Activated T-cell treated with anti-CD3 and anti-CD28 coated beads for 1 hour (primary cell): ENCODE measurements at regions not wholly inside any gene's neighbourhood (a gene's known extent, or its start where the extent isn't known, plus 50 kb on each side); places are given as distances from the start of the nearest gene placed in this dataset.

Experiments used
- DNase-seq: peaks from one replicate; pipeline ENCODE4 v3.0.0-alpha.2; 2020; ENCODE audit warnings: low read depth

DNA sequence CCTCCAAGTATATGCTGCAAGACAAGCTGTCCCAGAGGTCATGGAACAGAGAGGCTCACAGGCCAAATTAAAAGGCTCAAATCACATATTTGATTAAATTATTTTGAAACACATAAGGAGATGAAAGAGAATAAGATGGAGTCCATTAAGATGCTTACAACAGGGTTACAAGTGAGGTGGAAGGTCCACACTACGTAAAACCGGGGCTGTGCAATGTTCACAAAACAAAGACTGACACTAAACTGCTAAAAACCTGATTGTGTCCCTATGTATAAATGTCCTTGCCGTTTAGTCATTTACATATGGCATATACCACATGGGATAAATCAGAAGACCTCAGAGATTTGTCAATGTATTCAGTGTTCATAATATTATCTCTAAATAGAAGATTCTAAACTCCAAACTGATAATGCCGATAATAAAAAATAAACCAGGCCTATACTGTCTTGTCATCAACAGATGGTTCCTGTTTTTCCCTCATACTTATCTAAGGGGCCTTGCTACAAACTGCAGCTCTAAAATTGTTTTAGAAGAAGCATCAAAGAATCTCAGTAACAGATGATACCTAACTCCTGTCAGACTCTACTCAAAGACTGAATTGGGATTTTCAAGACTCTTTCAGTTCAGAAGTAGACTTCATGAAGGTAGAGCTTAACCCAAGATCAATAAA lies 51.8 kb upstream of the RIPOR2 start:
- no peak for DNase-seq

- DNase-seq = no peak
These were observed 52.8 kb upstream of the RIPOR2 start for GRCh38 chr6:24988562-24988961.

GRCh38 chr6:24990236-24990845 lies 54.6 kb upstream of the RIPOR2 start:
- DNase-seq = no peak

- no peak for DNase-seq
These were observed 55.4 kb upstream of the RIPOR2 start for GRCh38 chr6:24990944-24991809.

GRCh38 chr6:24991810-24992467 lies 56.2 kb upstream of the RIPOR2 start:
- peak; percentile 58 for DNase-seq

GRCh38 chr6:24994812-24995211 lies 59.1 kb upstream of the RIPOR2 start:
- DNase-seq = no peak

DNA sequence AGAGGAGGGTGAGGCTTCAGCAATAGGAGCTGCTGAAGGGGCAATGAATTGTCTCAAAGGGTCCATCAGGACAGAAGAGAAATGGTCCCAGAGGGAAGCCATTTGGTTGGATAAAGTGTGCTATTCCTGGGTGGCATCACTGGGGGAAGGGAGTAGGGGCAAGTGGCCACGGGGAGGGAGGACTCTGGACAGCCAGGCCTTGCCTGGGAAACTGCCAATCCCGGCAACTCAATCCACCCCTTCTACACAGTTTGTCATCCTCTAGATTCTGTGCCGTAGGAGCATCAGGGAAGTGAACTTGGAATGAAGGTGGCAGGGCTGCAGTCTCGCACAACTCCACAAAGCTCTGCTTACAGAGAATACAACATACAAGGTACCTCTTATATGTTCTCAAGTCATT lies 59.5 kb upstream of the RIPOR2 start:
- DNase-seq = no peak

DNA sequence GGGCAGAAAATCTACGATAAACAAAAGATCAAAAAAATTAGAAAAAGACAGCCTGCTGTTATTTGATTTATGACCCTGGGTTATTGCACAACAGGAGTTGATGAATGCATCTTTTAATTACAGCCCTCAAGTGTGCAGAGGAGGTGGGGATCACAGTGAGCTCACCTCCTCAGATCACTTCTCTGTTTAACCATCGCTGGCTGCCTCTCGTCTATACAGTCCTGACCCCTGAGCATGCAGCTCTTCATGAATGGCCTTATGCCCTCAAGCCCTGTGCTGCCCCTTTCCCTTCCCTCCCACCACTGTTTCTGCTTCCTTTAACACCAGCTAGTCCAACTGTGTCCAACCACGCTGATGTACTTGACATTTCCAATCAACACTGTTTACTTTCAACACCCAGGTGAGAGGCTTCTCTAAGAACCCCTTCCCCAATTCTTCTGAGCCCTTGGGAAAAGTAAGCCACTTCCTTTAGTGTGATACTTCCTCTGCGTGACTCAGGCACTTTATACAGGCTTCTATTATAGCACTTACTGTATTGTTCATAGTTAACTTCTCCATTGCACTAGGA lies 60.6 kb upstream of the RIPOR2 start:
- DNase-seq = no peak

GRCh38 chr6:24997231-24997630 lies 61.5 kb upstream of the RIPOR2 start:
- DNase-seq = no peak

- no peak for DNase-seq
These were observed 62.1 kb upstream of the RIPOR2 start for GRCh38 chr6:24997905-24998304.

DNA sequence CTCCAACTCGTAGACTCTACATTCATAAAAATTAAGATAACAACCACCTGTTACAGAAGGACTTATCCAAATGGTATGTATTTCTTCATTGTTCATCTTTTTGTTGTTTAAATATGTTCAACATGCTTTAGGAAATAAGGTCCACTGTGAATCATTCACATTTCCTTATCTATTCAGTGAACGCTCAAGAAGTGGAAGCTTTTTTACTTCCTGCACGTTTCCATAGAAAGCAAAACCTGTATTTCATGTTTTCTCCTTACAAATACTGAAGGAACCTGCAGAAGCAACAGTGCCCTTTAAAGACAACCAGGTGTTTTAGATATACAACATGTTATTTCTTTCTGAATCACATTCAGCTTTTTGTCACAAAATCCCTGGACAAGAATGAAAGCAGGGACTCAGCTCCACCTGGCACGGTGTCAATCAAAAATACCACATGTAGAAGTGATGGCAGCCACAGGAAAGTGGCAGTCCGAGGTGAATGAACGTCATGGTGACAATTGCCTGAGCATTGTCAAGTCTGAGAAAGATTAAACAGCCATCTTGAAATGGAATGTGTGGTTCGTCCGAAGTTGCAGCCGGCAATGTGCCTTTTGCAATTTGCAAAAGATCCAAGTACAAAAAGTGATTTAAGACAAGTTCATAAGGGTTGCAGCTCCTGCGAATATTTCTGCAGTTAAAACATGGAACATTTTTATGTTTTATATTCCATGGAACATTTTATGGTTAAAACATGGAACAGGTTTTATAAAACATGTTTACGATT lies 66.7 kb upstream of the RIPOR2 start:
- no peak for DNase-seq

- DNase-seq = no peak
These were observed 68.6 kb upstream of the RIPOR2 start for GRCh38 chr6:25004357-25004756.

GRCh38 chr6:25005010-25005409 lies 69.2 kb upstream of the RIPOR2 start:
- DNase-seq = no peak

DNA sequence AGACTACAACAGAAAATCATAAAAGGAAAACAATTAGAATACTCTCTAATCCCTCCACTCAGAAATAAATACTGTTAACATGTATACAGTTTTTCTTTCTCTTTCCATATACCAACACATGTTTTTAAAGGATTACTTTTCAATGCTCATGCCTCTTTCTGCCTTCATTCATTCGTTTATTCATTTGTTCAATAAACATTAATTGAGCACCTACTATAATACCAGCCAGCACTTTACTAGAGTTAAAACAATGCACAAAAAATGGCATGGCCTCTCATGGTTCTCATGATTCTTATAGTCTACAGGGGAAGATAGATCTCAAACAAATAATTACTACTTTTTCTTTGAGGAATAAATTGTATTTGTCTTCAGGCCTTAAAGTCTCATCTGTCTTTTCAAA lies 70.3 kb upstream of the RIPOR2 start:
- DNase-seq = no peak

DNA sequence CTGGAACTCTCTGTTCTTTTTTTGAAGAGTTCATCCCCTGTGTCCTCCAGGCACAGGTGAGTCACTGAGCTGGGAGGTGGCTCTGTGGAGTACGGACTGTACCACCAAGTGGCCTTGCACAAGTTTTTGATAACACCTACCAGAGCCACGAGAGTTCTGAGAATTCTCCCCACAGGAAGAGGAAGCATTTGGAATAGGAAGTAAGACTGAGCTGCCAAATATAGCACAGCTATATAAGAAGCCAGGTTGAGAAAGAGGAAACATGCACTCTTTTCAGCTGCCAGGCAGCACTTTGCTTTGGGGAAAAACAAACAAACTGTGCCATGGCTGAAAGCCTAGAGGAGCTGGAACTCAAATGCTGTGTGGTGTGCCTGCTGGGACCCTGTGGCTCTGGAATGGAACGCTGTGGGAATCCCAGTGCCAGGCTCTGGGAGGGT lies 70.8 kb upstream of the RIPOR2 start:
- DNase-seq = no peak

DNA sequence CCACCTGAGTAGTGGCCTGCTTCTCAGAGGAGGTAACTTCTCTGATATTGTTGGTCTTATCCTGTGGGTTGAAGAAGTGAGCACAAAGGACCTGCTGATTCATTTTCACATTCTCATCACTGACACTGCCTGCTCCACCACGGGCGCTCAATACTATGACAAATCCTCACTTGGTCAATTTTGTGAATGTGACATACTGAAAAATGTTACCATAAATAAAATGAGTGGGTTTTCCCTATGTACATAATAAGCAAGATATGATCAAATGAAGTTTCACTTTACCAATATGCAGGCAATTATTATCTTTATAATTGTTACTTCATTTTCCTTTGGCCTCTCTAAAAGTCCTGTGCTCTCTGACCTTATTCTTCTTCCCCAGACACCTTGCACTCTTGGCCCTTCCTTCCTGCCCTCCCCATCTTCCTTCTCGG lies 71.5 kb upstream of the RIPOR2 start:
- no peak for DNase-seq

DNA sequence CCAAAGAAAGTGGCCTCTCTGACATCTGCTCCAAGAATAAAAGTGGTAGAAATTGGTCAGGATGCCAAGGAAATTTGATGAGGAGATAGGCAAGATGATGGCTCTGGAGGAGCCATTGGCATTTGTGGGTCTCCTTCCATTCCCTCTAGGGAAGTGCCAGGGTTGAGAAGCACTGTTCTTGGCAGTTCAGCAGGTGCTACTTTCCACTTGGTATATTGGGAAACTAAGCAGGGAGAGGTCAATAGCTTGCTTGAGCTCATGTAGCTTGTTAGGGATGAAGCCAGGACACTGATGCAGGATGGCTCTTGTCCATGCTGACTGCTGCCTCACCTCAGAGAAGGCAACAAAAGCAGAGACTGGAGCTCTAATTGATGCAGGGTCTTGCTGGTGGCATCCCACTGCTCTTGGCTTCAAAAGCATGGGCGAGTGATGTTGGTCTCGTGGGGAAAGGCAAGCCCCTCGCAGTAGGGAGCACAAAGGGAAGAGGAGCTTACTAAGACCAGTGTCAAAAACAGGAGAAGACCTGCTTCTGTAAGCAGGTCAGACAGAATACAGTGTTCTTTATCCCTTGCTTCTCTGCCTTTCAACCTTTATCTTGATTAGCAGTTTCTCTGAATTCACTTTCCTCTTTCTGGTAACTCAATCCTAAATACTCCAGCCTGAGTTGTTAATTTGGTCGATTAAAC lies 73.1 kb upstream of the RIPOR2 start:
- DNase-seq = no peak

DNA sequence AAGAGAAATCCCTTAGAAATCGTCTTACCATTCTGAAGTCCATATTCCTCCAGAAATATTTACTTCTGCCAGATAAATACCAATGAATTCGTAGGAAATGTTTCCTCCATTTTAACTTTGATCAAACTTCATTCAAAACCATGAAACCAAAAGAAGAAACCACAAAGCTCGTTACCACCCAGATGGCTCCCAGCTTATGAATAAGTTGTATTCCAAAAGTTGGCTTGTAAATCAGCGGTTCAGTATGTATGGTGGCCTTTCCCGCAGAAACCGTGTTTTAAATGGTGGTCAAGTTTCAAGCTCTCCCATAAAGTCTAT lies 73.6 kb upstream of the RIPOR2 start:
- no peak for DNase-seq

- DNase-seq = no peak
These were observed 74.4 kb upstream of the RIPOR2 start for GRCh38 chr6:25010176-25010575.

DNA sequence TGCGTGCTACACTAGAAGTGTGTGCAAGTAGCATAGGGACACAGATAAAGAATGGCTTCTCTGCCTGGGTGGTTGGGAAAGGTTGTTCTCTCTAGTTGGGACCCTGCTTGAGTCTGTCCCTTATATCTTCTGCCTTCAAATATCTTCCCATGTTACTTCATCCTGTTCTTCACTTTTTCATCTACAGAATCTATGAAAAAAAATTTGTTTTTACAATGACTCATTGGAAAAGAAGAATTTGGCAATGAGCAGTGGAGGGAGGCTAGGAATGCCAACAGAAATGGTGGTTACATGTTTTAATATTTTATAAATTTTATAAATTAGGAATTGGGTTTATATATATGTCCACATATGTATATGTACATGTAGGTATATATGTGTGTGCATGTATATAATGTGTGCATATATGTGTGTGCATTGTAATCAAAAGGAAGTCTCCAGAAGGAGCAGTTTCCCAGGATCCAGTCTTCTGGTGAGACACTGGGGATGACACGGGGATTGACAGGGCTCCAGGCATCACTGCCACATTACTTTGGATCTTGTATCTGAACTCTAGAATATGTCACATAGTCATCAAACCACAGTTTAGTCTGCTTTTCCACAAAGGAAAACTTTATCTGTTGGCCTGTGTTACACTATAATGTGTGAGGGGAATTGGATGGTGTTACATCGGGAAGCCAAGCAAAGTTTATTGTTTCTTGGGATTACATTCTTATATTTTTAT lies 75.3 kb upstream of the RIPOR2 start:
- DNase-seq = no peak
